ENCODE measurements at regions not wholly inside any gene's neighbourhood (a gene's known extent, or its start where the extent isn't known, plus 50 kb on each side); places are given as distances from the start of the nearest gene placed in this dataset.

GRCh38 chr3:67831262-67831661 is 176.8 kb upstream of the SUCLG2 start:
- no peaks in the 10 kb centered on the region for H3K4me1 ChIP-seq (ENCODE audit: insufficient read depth, low read length, poor library complexity, severe bottlenecking)
- TF ChIP-seq EZH2 (IDR thresholded peaks at IDR 0.05; ENCODE audit: borderline replicate concordance, low read depth, low read length, poor library complexity, severe bottlenecking) (no peak), CTCF (conservative IDR thresholded peaks at IDR 0.05; ENCODE audit: low read depth, low read length) (no peak)
- ChIA-PET POLR2A (ENCODE audit: low non-redundant PET) (no interaction called here), CTCF (no interaction called here)
- intact Hi-C loops (cut with micrococcal nuclease; ENCODE audit: unreplicated experiment): no loop called here
- DNase-seq (ENCODE audit: low spot score): no peak
- no peaks in the 10 kb centered on the region for H3K27me3 ChIP-seq (replicated peaks; ENCODE audit: insufficient read depth, low read depth, low read length, poor library complexity)
- no peaks in the 10 kb centered on the region for H3K9me3 ChIP-seq (ENCODE audit: low read depth, low read length, poor library complexity, severe bottlenecking)
- BruUV-seq (replicated peaks): no TSS peak
- no peak overlapping the region for H3K4me3 ChIP-seq (ENCODE audit: low read depth, low read length, poor library complexity, severe bottlenecking)
- no peak overlapping the region for H3K27ac ChIP-seq (ENCODE audit: low read depth, low read length, poor library complexity, severe bottlenecking)
- H3K36me3 ChIP-seq (ENCODE audit: insufficient read depth, low read length, poor library complexity, severe bottlenecking): no peaks in the 10 kb centered on the region

GRCh38 chr3:67828486-67829010 is 174.1 kb upstream of the SUCLG2 start:
- H3K27me3 ChIP-seq (replicated peaks; ENCODE audit: insufficient read depth, low read depth, low read length, poor library complexity): no peaks in the 10 kb centered on the region
- TF ChIP-seq CTCF (conservative IDR thresholded peaks at IDR 0.05; ENCODE audit: low read depth, low read length) (no peak), EZH2 (IDR thresholded peaks at IDR 0.05; ENCODE audit: borderline replicate concordance, low read depth, low read length, poor library complexity, severe bottlenecking) (no peak)
- BruUV-seq (replicated peaks): no TSS peak
- POLR2A ChIA-PET (ENCODE audit: low non-redundant PET): no interaction called here
- no peaks in the 10 kb centered on the region for H3K36me3 ChIP-seq (ENCODE audit: insufficient read depth, low read length, poor library complexity, severe bottlenecking)
- no peaks in the 10 kb centered on the region for H3K4me1 ChIP-seq (ENCODE audit: insufficient read depth, low read length, poor library complexity, severe bottlenecking)
- H3K27ac ChIP-seq (ENCODE audit: low read depth, low read length, poor library complexity, severe bottlenecking): no peak overlapping the region
- DNase-seq (ENCODE audit: low spot score): no peak
- no peaks in the 10 kb centered on the region for H3K9me3 ChIP-seq (ENCODE audit: low read depth, low read length, poor library complexity, severe bottlenecking)
- CTCF ChIA-PET: no interaction called here
- intact Hi-C loops (cut with micrococcal nuclease; ENCODE audit: unreplicated experiment): no loop called here
- H3K4me3 ChIP-seq (ENCODE audit: low read depth, low read length, poor library complexity, severe bottlenecking): no peak overlapping the region

- H3K9me3 ChIP-seq (ENCODE audit: low read depth, low read length, poor library complexity, severe bottlenecking): no peaks in the 10 kb centered on the region
- H3K27ac ChIP-seq (ENCODE audit: low read depth, low read length, poor library complexity, severe bottlenecking): no peak overlapping the region
- H3K36me3 ChIP-seq (ENCODE audit: insufficient read depth, low read length, poor library complexity, severe bottlenecking): no peaks in the 10 kb centered on the region
- no peaks in the 10 kb centered on the region for H3K27me3 ChIP-seq (replicated peaks; ENCODE audit: insufficient read depth, low read depth, low read length, poor library complexity)
- DNase-seq (ENCODE audit: low spot score): no peak
- no peaks in the 10 kb centered on the region for H3K4me1 ChIP-seq (ENCODE audit: insufficient read depth, low read length, poor library complexity, severe bottlenecking)
- TF ChIP-seq CTCF (conservative IDR thresholded peaks at IDR 0.05; ENCODE audit: low read depth, low read length) (no peak), EZH2 (IDR thresholded peaks at IDR 0.05; ENCODE audit: borderline replicate concordance, low read depth, low read length, poor library complexity, severe bottlenecking) (no peak)
- H3K4me3 ChIP-seq (ENCODE audit: low read depth, low read length, poor library complexity, severe bottlenecking): no peak overlapping the region
- intact Hi-C loops (cut with micrococcal nuclease; ENCODE audit: unreplicated experiment): no loop called here
- BruUV-seq (replicated peaks): no TSS peak
- CTCF ChIA-PET: no interaction called here
- POLR2A ChIA-PET (ENCODE audit: low non-redundant PET): no interaction called here
Observed at GRCh38 chr3:67821135-67821534, 166.7 kb upstream of the SUCLG2 start.
